ENCODE measurements at regions not wholly inside any gene's neighbourhood (a gene's known extent, or its start where the extent isn't known, plus 50 kb on each side); places are given as distances from the start of the nearest gene placed in this dataset.
"Not testable (repeated sequence)": the region's sequence is repeated elsewhere in the genome, so short reads cannot be mapped to it uniquely, and the experiment has no call there.

DNA sequence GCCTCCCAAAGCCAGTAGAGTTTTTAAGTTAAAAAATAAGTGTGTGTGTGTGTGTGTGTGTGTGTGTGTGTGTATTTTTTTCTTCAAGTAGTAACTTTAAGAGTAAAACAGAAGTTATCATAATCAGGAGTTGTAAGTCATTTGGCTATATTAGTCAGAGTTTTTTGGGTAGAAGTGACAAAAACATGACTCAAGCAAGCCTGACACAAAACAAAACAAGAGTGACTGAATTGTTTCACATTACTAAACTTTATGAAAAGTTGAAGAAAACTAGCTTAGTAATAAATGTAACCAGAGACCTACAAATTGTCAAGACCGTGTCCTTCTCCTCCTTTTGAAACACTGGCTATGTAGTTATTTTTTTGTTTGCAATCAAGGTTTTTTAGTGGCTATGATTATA is 738.0 kb upstream of the PITX2 start:
- H3K4me3 ChIP-seq (ENCODE audit: low read depth, low read length), result no peak overlapping the region
- no peak for DNase-seq (ENCODE audit: low read depth)
- TF ChIP-seq CTCF (conservative IDR thresholded peaks at IDR 0.05; ENCODE audit: low read depth, low read length), result no peak

DNA sequence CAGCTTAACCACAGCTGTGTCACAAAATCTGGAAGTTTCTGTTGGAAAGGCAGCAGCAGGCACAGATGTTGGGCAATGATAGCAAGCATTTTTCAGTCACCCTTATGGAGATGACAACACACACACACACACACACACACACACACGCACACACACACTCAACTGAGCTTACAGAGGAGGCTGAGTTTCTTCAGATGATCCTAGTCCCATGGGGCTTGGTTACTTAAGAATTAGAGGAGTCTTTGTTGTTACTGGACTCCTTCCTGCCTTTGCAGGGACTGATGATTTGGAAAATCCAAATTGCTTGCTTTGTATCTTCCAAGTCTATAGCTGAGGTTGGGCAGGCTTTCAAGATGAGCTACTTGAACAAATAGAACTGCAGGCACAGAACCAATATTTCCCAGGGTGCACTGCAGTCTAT is 740.1 kb upstream of the PITX2 start:
- H3K4me3 ChIP-seq (ENCODE audit: low read depth, low read length), result no peak overlapping the region
- no peak for DNase-seq (ENCODE audit: low read depth)
- no peak for TF ChIP-seq CTCF (conservative IDR thresholded peaks at IDR 0.05; ENCODE audit: low read depth, low read length)

GRCh38 chr4:111377880-111378279 is 755.0 kb upstream of the PITX2 start:
- DNase-seq (ENCODE audit: low read depth); H3K4me3 ChIP-seq (ENCODE audit: low read depth, low read length): not testable (repeated sequence)

- no peak for DNase-seq (ENCODE audit: low read depth)
- TF ChIP-seq CTCF (conservative IDR thresholded peaks at IDR 0.05; ENCODE audit: low read depth, low read length), result no peak
- no peak overlapping the region for H3K4me3 ChIP-seq (ENCODE audit: low read depth, low read length)
Observed at GRCh38 chr4:111388561-111388960, 756.7 kb upstream of the FAM241A start.

DNA sequence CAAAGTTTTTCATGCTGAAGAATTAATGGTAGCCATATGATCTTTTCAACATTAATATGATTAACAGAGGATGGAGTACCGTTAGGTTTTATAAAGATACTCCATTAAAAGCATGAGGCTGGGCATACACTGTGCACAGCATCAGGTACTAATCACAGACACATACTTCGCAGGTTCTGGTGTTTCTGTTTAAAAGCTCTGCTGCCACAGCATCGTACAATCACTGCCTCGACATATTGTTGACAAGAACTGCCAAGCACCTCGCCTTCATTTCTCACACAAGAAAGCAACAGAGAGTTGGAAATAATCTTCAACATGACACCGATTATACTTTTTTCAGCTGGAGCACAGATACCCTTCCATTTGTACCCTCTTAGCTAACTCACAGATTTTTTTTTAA is 753.4 kb upstream of the FAM241A start:
- no peak overlapping the region for H3K4me3 ChIP-seq (ENCODE audit: low read depth, low read length)
- no peak for DNase-seq (ENCODE audit: low read depth)
- TF ChIP-seq CTCF (conservative IDR thresholded peaks at IDR 0.05; ENCODE audit: low read depth, low read length), result no peak

DNA sequence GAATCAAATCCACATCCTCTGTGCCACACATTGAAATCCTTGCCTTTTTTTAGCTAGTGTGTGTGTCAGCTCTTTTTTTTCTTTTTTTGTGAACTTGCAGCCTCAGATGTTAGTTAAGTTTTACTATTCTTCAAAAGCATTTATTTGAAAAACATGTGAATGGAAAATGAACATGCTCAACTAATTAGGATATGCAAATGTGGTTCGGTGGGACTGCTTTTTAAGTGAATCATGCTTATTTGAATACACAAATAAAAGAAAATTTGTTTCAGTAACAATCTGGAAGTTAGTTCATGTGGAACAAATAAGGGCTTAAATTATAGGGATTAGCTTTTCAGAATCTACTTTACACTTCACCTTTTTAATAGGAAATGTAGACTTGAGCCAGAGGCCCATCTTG is 751.5 kb upstream of the FAM241A start:
- no peak for DNase-seq (ENCODE audit: low read depth)
- no peak for TF ChIP-seq CTCF (conservative IDR thresholded peaks at IDR 0.05; ENCODE audit: low read depth, low read length)
- H3K4me3 ChIP-seq (ENCODE audit: low read depth, low read length), result no peak overlapping the region

DNA sequence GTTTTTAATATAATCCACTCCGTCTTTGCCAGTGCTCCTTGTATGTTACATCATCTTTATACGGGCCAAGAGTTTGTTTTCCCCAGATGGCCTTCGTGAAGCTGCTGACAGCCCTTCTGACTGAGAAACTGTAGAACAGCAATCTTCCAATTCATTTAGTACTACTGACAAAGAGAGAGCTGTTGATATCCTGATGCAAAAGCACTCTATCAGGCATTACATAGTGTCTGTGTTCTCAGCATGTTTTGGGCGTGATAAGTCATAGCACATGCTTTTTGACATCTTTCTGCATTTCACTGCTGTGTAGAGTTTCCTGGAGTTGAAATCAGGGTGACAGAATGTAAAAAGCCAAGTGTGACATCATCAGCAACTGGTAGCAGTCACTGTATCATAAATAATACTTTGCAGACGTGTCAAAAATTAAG is 746.3 kb upstream of the FAM241A start:
- TF ChIP-seq CTCF (conservative IDR thresholded peaks at IDR 0.05; ENCODE audit: low read depth, low read length), result no peak
- no peak for DNase-seq (ENCODE audit: low read depth)
- H3K4me3 ChIP-seq (ENCODE audit: low read depth, low read length), result no peak overlapping the region

DNA sequence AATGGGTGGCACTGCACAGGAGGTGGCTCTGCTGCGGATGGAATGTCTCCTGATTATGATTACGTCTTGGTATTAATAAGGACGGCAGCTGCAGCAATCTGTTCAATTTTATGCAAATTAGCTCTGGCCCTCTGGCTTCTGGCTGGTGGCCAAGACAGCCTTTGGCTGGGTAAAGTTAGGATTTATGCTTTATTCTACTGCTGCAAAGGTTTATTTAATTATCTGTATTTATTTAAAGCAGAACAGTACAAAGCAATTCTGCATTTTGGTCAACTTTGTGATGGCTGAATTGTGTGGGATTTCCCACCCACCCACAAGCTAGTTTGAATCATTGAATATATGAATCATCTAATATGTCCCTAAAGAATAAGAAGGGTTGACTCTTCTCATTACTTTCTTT is 745.6 kb upstream of the FAM241A start:
- H3K4me3 ChIP-seq (ENCODE audit: low read depth, low read length), result no peak overlapping the region

More for the DNA sequence above, 745.6 kb upstream of the FAM241A start:
- no peak for TF ChIP-seq CTCF (conservative IDR thresholded peaks at IDR 0.05; ENCODE audit: low read depth, low read length)
- DNase-seq (ENCODE audit: low read depth), result no peak
